Calu3 (cell line): ENCODE measurements at regions not wholly inside any gene's neighbourhood (a gene's known extent, or its start where the extent isn't known, plus 50 kb on each side); places are given as distances from the start of the nearest gene placed in this dataset.

Experiments used
- BruUV-seq: library from RNA; stranded (reverse); fragments of 400-500 nt; replicated peaks from 2 replicates; lab custom pipeline; 2021; lab: Mats Ljungman, UMichigan
- CTCF ChIA-PET: fragments of 300-600 bp; sonication (Branson Sonifier 250); formaldehyde crosslinking; loops from one replicate; lab custom pipeline; 2022; ENCODE audit warnings: antibody characterized with exemption; lab: Charles Lee
- DNase-seq: peaks from one replicate; pipeline ENCODE4 v3.0.0; 2022
- H3K27ac Mint-ChIP-seq: one replicate; pipeline ENCODE4 v1.8.0; 2022; ENCODE audit warnings: mixed read lengths; ENCODE audit not compliant: unreplicated experiment
- H3K27me3 Mint-ChIP-seq: one replicate; pipeline ENCODE4 v1.8.0; 2022; ENCODE audit warnings: mixed read lengths; ENCODE audit not compliant: unreplicated experiment
- H3K36me3 Mint-ChIP-seq: one replicate; pipeline ENCODE4 v1.8.0; 2022; ENCODE audit warnings: mild to moderate bottlenecking, moderate library complexity, mixed read lengths; ENCODE audit not compliant: insufficient read depth, unreplicated experiment
- H3K4me1 Mint-ChIP-seq: one replicate; pipeline ENCODE4 v1.8.0; 2022; ENCODE audit warnings: mild to moderate bottlenecking, low read depth, mixed read lengths; ENCODE audit not compliant: unreplicated experiment
- H3K4me3 Mint-ChIP-seq: one replicate; pipeline ENCODE4 v1.8.0; 2022; ENCODE audit warnings: mild to moderate bottlenecking, low read depth, moderate library complexity, mixed read lengths; ENCODE audit not compliant: unreplicated experiment
- H3K9me3 Mint-ChIP-seq: one replicate; pipeline ENCODE4 v1.8.0; 2022; ENCODE audit warnings: low read depth, mixed read lengths; ENCODE audit not compliant: unreplicated experiment
- CTCF ChIP-seq: fragments of 200-600 bp; IDR thresholded peaks from one replicate; pipeline ENCODE4 v1.8.0; 2022; ENCODE audit warnings: antibody characterized with exemption; ENCODE audit not compliant: unreplicated experiment
- intact Hi-C: fragments of 100-400 bp; cut with micrococcal nuclease; formaldehyde crosslinking; loops from one replicate; pipeline ENCODE4 v1.10.0; 2022; ENCODE audit not compliant: unreplicated experiment

GRCh38 chr21:38929142-38929541, 123.4 kb downstream of the ETS2 start:
- BruUV-seq = no TSS peak
- no peak for TF ChIP-seq CTCF
- H3K9me3 Mint-ChIP-seq = no peaks in the 10 kb centered on the region
- no peak overlapping the region for H3K27ac Mint-ChIP-seq
- intact Hi-C loops = no loop called here
- no peak for DNase-seq
- H3K27me3 Mint-ChIP-seq = no peaks in the 10 kb centered on the region
- CTCF ChIA-PET = no interaction called here
- no peaks in the 10 kb centered on the region for H3K4me1 Mint-ChIP-seq
- H3K36me3 Mint-ChIP-seq = no peaks in the 10 kb centered on the region
- no peak overlapping the region for H3K4me3 Mint-ChIP-seq

GRCh38 chr21:38927776-38928175, 122.0 kb downstream of the ETS2 start:
- intact Hi-C loops = no loop called here
- CTCF ChIA-PET = no interaction called here

GRCh38 chr21:38925923-38926322, 120.2 kb downstream of the ETS2 start:
- CTCF ChIA-PET = interaction anchor here (0.9 to 1.3 kb wide), 2 partner anchors 31 to 106 kb away, joined by 3 read pairs; no protein-coding TSS in a partner anchor
- DNase-seq = no peak
- Mint-ChIP-seq H3K9me3 (no peaks in the 10 kb centered on the region), H3K27ac (no peak overlapping the region), H3K4me1 (peaks cover 3% of the 10 kb centered on the region), H3K36me3 (no peaks in the 10 kb centered on the region), H3K27me3 (no peaks in the 10 kb centered on the region), H3K4me3 (no peak overlapping the region)
- intact Hi-C loops = no loop called here
- no TSS peak for BruUV-seq
- TF ChIP-seq CTCF = no peak

More at GRCh38 chr21:38927776-38928175, 122.0 kb downstream of the ETS2 start:
- Mint-ChIP-seq H3K36me3 (no peaks in the 10 kb centered on the region), H3K4me3 (no peak overlapping the region), H3K27ac (no peak overlapping the region), H3K27me3 (no peaks in the 10 kb centered on the region), H3K4me1 (no peaks in the 10 kb centered on the region), H3K9me3 (no peaks in the 10 kb centered on the region)
- TF ChIP-seq CTCF = no peak
- BruUV-seq = no TSS peak
- no peak for DNase-seq

GRCh38 chr21:38925478-38925877, 119.7 kb downstream of the ETS2 start:
- H3K4me3 Mint-ChIP-seq = no peak overlapping the region
- no peak for TF ChIP-seq CTCF
- no peaks in the 10 kb centered on the region for H3K27me3 Mint-ChIP-seq
- peaks cover 7% of the 10 kb centered on the region for H3K4me1 Mint-ChIP-seq
- H3K36me3 Mint-ChIP-seq = no peaks in the 10 kb centered on the region
- DNase-seq = no peak
- no TSS peak for BruUV-seq
- H3K9me3 Mint-ChIP-seq = no peaks in the 10 kb centered on the region
- H3K27ac Mint-ChIP-seq = no peak overlapping the region
- intact Hi-C loops = no loop called here
- CTCF ChIA-PET = interaction anchor here (0.9 kb wide), 1 partner anchor 106 kb away, joined by 3 read pairs; no protein-coding TSS in a partner anchor
